ENCODE measurements at regions not wholly inside any gene's neighbourhood (a gene's known extent, or its start where the extent isn't known, plus 50 kb on each side); places are given as distances from the start of the nearest gene placed in this dataset.

GRCh38 chr2:143955401-143956065, 564.4 kb downstream of the ZEB2 start:
- whole genome bisulfite sequencing, result over 99% methylated on average over 2 of the region's 2 CpGs
- H3K27me3 ChIP-seq (ENCODE audit: control insufficient read depth in 2 of 2, insufficient read depth in 1 of 2, low read length in 1 of 2), result no peaks in the 10 kb centered on the region
- H3K4me1 ChIP-seq (ENCODE audit: control insufficient read depth in 2 of 2, insufficient read depth in 2 of 2, low read length in 2 of 2), result no peaks in the 10 kb centered on the region
- no peak for DNase-seq (ENCODE audit: low read depth in 6 of 9, low spot score in 9 of 9)
- no peak overlapping the region for H3K4me3 ChIP-seq (ENCODE audit: low read length in 2 of 2)
- no peaks in the 10 kb centered on the region for H3K36me3 ChIP-seq (ENCODE audit: control insufficient read depth in 2 of 2, insufficient read depth in 2 of 2, low read length in 1 of 2)
- H3K9me3 ChIP-seq (ENCODE audit: control insufficient read depth in 2 of 2, insufficient read depth in 1 of 2, low read length in 1 of 2), result no peaks in the 10 kb centered on the region
- no peak overlapping the region for H3K27ac ChIP-seq (ENCODE audit: low read depth in 1 of 2, low read length in 1 of 2)

GRCh38 chr2:143954844-143955243, 565.1 kb downstream of the ZEB2 start:
- no peaks in the 10 kb centered on the region for H3K27me3 ChIP-seq (ENCODE audit: control insufficient read depth in 2 of 2, insufficient read depth in 1 of 2, low read length in 1 of 2)
- no peaks in the 10 kb centered on the region for H3K36me3 ChIP-seq (ENCODE audit: control insufficient read depth in 2 of 2, insufficient read depth in 2 of 2, low read length in 1 of 2)
- no peak for DNase-seq (ENCODE audit: low read depth in 6 of 9, low spot score in 9 of 9)
- 98% methylated on average over 2 of the region's 2 CpGs for WGBS
- no peaks in the 10 kb centered on the region for H3K9me3 ChIP-seq (ENCODE audit: control insufficient read depth in 2 of 2, insufficient read depth in 1 of 2, low read length in 1 of 2)
- no peak overlapping the region for H3K4me3 ChIP-seq (ENCODE audit: low read length in 2 of 2)
- H3K27ac ChIP-seq (ENCODE audit: low read depth in 1 of 2, low read length in 1 of 2), result no peak overlapping the region
- no peaks in the 10 kb centered on the region for H3K4me1 ChIP-seq (ENCODE audit: control insufficient read depth in 2 of 2, insufficient read depth in 2 of 2, low read length in 2 of 2)

GRCh38 chr2:143954186-143954585, 565.7 kb downstream of the ZEB2 start:
- 96% methylated on average over 4 of the region's 4 CpGs for WGBS
- no peak overlapping the region for H3K4me3 ChIP-seq (ENCODE audit: low read length in 2 of 2)
- H3K9me3 ChIP-seq (ENCODE audit: control insufficient read depth in 2 of 2, insufficient read depth in 1 of 2, low read length in 1 of 2), result no peaks in the 10 kb centered on the region
- H3K27me3 ChIP-seq (ENCODE audit: control insufficient read depth in 2 of 2, insufficient read depth in 1 of 2, low read length in 1 of 2), result no peaks in the 10 kb centered on the region
- no peaks in the 10 kb centered on the region for H3K36me3 ChIP-seq (ENCODE audit: control insufficient read depth in 2 of 2, insufficient read depth in 2 of 2, low read length in 1 of 2)
- no peak for DNase-seq (ENCODE audit: low read depth in 6 of 9, low spot score in 9 of 9)
- H3K4me1 ChIP-seq (ENCODE audit: control insufficient read depth in 2 of 2, insufficient read depth in 2 of 2, low read length in 2 of 2), result no peaks in the 10 kb centered on the region
- H3K27ac ChIP-seq (ENCODE audit: low read depth in 1 of 2, low read length in 1 of 2), result no peak overlapping the region

GRCh38 chr2:143953451-143954030, 566.4 kb downstream of the ZEB2 start:
- no peak overlapping the region for H3K27ac ChIP-seq (ENCODE audit: low read depth in 1 of 2, low read length in 1 of 2)
- no peaks in the 10 kb centered on the region for H3K4me1 ChIP-seq (ENCODE audit: control insufficient read depth in 2 of 2, insufficient read depth in 2 of 2, low read length in 2 of 2)
- WGBS, result 96% methylated on average over 2 of the region's 2 CpGs
- no peak for DNase-seq (ENCODE audit: low read depth in 6 of 9, low spot score in 9 of 9)
- no peaks in the 10 kb centered on the region for H3K27me3 ChIP-seq (ENCODE audit: control insufficient read depth in 2 of 2, insufficient read depth in 1 of 2, low read length in 1 of 2)
- H3K9me3 ChIP-seq (ENCODE audit: control insufficient read depth in 2 of 2, insufficient read depth in 1 of 2, low read length in 1 of 2), result no peaks in the 10 kb centered on the region
- H3K4me3 ChIP-seq (ENCODE audit: low read length in 2 of 2), result no peak overlapping the region
- H3K36me3 ChIP-seq (ENCODE audit: control insufficient read depth in 2 of 2, insufficient read depth in 2 of 2, low read length in 1 of 2), result no peaks in the 10 kb centered on the region

GRCh38 chr2:143952536-143952935, 567.4 kb downstream of the ZEB2 start:
- Histone ChIP-seq H3K27me3 (ENCODE audit: control insufficient read depth in 2 of 2, insufficient read depth in 1 of 2, low read length in 1 of 2) (no peaks in the 10 kb centered on the region), H3K36me3 (ENCODE audit: control insufficient read depth in 2 of 2, insufficient read depth in 2 of 2, low read length in 1 of 2) (no peaks in the 10 kb centered on the region), H3K4me1 (ENCODE audit: control insufficient read depth in 2 of 2, insufficient read depth in 2 of 2, low read length in 2 of 2) (no peaks in the 10 kb centered on the region), H3K4me3 (ENCODE audit: low read length in 2 of 2) (no peak overlapping the region), H3K9me3 (ENCODE audit: control insufficient read depth in 2 of 2, insufficient read depth in 1 of 2, low read length in 1 of 2) (no peaks in the 10 kb centered on the region), H3K27ac (ENCODE audit: low read depth in 1 of 2, low read length in 1 of 2) (no peak overlapping the region)
- DNase-seq (ENCODE audit: low read depth in 6 of 9, low spot score in 9 of 9), result no peak
- 97% methylated on average over 1 of the region's 1 CpG for WGBS

- 95% methylated on average over 2 of the region's 2 CpGs for WGBS
- Histone ChIP-seq H3K4me3 (ENCODE audit: low read length in 2 of 2) (no peak overlapping the region), H3K4me1 (ENCODE audit: control insufficient read depth in 2 of 2, insufficient read depth in 2 of 2, low read length in 2 of 2) (no peaks in the 10 kb centered on the region), H3K27ac (ENCODE audit: low read depth in 1 of 2, low read length in 1 of 2) (no peak overlapping the region), H3K36me3 (ENCODE audit: control insufficient read depth in 2 of 2, insufficient read depth in 2 of 2, low read length in 1 of 2) (peaks cover 0 to 3% of the 10 kb centered on the region in 2 donors), H3K9me3 (ENCODE audit: control insufficient read depth in 2 of 2, insufficient read depth in 1 of 2, low read length in 1 of 2) (peaks cover 0 to 1% of the 10 kb centered on the region in 2 donors), H3K27me3 (ENCODE audit: control insufficient read depth in 2 of 2, insufficient read depth in 1 of 2, low read length in 1 of 2) (no peaks in the 10 kb centered on the region)
- no peak for DNase-seq (ENCODE audit: low read depth in 6 of 9, low spot score in 9 of 9)
These were observed 569.2 kb downstream of the ZEB2 start for GRCh38 chr2:143950704-143951103.

GRCh38 chr2:143949121-143949848, 570.6 kb downstream of the ZEB2 start:
- 98% methylated on average over 3 of the region's 3 CpGs for WGBS
- Histone ChIP-seq H3K36me3 (ENCODE audit: control insufficient read depth in 2 of 2, insufficient read depth in 2 of 2, low read length in 1 of 2) (peaks cover 0 to 3% of the 10 kb centered on the region in 2 donors), H3K27ac (ENCODE audit: low read depth in 1 of 2, low read length in 1 of 2) (no peak overlapping the region), H3K27me3 (ENCODE audit: control insufficient read depth in 2 of 2, insufficient read depth in 1 of 2, low read length in 1 of 2) (no peaks in the 10 kb centered on the region), H3K9me3 (ENCODE audit: control insufficient read depth in 2 of 2, insufficient read depth in 1 of 2, low read length in 1 of 2) (peaks cover 0 to 1% of the 10 kb centered on the region in 2 donors), H3K4me1 (ENCODE audit: control insufficient read depth in 2 of 2, insufficient read depth in 2 of 2, low read length in 2 of 2) (no peaks in the 10 kb centered on the region), H3K4me3 (ENCODE audit: low read length in 2 of 2) (no peak overlapping the region)
- no peak for DNase-seq (ENCODE audit: low read depth in 6 of 9, low spot score in 9 of 9)

GRCh38 chr2:143948710-143949109, 571.2 kb downstream of the ZEB2 start:
- DNase-seq (ENCODE audit: low read depth in 6 of 9, low spot score in 9 of 9), result no peak
- H3K4me1 ChIP-seq (ENCODE audit: control insufficient read depth in 2 of 2, insufficient read depth in 2 of 2, low read length in 2 of 2), result no peaks in the 10 kb centered on the region
- H3K27ac ChIP-seq (ENCODE audit: low read depth in 1 of 2, low read length in 1 of 2), result no peak overlapping the region
- H3K4me3 ChIP-seq (ENCODE audit: low read length in 2 of 2), result no peak overlapping the region
- H3K9me3 ChIP-seq (ENCODE audit: control insufficient read depth in 2 of 2, insufficient read depth in 1 of 2, low read length in 1 of 2), result peaks cover 0 to 1% of the 10 kb centered on the region in 2 donors
- WGBS, result 97% methylated on average over 2 of the region's 2 CpGs
- no peaks in the 10 kb centered on the region for H3K27me3 ChIP-seq (ENCODE audit: control insufficient read depth in 2 of 2, insufficient read depth in 1 of 2, low read length in 1 of 2)
- peaks cover 0 to 3% of the 10 kb centered on the region in 2 donors for H3K36me3 ChIP-seq (ENCODE audit: control insufficient read depth in 2 of 2, insufficient read depth in 2 of 2, low read length in 1 of 2)
